CD4-positive, alpha-beta T cell treated with Interleukin-4 for 4 hours (primary cell): ENCODE measurements at regions not wholly inside any gene's neighbourhood (a gene's known extent, or its start where the extent isn't known, plus 50 kb on each side); places are given as distances from the start of the nearest gene placed in this dataset.
"Not testable (repeated sequence)": the region's sequence is repeated elsewhere in the genome, so short reads cannot be mapped to it uniquely, and the experiment has no call there.

Experiments used
- DNase-seq: peaks from one replicate; pipeline ENCODE4 v3.0.0-alpha.2; 2020

DNA sequence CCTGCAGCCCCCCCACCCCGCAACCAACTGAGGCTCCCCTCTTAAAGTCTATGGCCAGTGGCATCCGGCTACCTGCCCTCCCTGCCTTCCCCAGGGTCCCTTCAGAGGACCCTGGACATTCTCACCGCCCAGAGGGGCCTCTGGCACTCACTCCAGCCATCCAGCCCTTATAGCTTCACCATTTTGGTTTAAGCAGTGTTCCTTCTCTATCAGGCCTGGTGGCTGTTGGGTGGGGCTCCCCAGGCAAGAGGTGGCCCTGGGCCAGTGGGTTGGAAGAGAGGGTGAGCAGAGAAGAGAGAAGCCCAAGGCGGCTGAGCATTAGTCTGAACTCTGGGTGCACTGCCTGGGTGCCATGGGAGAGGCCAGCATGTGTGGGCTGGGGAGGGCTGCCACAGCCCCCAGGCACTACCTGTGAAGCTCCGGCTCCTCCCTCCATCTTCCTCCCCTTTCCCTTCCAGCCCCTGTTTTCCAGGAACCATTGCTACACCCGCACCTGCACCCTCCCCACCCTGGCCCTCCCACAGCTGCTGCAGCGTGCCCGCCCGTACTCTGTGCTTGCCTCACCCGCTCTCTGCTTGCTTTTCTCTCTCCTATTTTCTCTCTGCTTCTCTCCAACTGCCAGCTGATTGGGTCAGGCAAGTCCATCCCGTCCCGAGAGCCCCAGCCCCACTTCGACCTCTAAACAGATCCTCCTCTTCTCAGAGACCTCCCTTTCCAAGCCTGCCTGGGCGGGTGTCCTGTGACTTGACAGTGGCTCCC lies 168.2 kb downstream of the TBC1D2B start:
- DNase-seq: no peak

DNA sequence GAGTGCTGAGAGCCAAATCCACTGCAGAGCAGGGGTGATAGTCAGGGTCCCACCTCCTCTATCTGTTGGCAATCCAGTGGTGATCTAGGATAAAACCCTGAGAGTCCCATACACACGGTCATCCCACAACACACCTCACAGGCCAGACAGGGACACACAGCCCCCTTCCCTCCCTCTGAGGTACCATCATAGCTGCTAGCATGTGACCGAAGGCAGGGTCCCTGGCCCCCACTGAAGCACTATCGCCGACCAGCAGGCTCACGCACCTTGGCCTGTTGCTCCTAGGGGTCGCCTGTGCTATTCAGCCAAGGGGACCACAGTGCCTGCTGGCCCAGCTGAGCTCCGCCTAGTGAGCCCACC lies 168.8 kb downstream of the TBC1D2B start:
- not testable (repeated sequence) for DNase-seq

DNA sequence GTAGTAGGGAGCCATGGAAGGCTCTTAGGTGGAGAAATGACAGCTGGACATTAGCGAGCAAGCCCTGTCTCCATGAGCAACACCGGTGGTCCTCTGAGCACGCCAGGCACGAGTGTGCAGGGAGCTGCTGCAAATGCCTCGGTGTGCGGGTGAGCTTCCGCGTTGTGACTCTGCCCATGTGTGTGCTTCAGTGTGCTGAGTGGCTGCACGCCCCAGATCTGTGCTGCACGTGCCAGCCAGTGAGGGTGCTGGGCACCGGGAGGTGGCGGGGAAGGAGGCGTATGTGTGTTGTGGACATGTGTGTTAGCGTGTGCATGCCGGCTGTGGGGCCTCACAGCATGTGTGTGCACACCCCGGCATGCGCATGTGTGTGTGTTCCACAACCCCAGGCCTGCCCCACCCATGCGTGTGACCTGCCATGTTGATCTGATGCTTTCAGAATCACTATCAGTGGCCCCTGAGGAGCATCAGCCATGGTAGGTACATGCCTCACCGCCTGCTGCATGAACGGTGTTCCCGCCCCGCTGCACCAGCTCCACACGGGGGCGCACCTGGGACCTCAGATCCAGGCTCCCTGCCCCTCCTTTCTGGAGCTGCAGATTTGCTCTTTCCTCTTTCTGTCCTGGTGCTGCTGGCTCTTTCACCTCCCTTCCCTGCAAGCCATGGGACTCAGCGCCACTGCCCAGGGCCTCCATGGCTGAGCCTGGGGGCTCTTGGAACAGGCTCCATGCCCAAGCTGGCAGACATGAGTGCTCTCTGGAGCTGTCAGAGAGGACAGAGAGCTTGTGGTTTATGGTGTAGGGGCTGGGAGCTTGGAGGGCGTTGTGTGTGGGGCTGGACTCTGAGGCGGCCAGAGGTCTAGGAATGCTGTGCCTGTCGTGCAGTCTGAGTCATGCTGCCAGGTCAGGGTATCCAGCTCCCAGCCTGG lies 169.4 kb downstream of the TBC1D2B start:
- DNase-seq: peak; percentile 11

DNA sequence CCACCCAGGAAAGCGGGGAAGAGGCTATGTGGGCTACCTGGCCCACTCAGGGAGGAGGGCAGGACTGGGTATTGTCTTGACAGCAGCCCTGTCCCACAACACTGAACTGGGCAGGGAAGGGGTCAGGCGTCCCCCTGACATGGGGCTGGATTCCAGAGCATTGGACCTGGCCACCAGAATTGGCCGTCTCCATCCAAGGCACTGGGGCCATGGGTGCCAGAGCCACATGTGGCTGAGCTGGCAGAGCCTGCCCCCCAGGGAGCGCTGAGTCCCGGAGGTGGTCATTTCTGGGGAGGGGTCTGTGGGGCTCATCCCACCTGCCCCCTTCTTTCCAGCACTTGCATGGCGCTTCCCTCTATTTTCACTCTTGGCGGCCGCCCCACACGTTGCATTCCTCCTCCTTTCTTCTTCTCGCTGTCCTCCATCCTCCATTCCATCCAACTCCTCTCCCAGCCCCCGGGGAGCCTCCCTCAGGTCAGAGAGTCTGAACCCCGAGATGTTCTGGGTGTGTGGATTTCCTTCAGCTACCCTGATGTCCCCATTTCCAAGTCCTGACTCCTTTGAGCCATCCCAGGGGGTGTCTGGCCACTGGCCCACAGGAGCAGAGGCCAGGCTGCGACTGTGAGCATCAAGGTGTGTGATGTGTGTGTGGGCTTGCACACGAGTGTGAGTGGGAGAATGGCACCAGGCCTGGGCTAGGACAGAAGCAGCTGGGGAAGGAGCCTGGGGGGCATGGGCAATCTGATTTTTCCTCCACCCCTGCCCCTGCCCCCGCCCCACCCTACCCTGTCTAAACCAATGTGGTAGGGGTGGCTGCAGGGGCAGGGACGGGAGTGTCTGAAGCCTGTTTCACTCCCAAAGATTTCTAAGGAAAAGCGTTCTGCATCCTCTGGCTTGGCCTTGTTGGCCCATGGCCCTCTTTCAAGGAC lies 171.2 kb downstream of the TBC1D2B start:
- DNase-seq: not testable (repeated sequence)

DNA sequence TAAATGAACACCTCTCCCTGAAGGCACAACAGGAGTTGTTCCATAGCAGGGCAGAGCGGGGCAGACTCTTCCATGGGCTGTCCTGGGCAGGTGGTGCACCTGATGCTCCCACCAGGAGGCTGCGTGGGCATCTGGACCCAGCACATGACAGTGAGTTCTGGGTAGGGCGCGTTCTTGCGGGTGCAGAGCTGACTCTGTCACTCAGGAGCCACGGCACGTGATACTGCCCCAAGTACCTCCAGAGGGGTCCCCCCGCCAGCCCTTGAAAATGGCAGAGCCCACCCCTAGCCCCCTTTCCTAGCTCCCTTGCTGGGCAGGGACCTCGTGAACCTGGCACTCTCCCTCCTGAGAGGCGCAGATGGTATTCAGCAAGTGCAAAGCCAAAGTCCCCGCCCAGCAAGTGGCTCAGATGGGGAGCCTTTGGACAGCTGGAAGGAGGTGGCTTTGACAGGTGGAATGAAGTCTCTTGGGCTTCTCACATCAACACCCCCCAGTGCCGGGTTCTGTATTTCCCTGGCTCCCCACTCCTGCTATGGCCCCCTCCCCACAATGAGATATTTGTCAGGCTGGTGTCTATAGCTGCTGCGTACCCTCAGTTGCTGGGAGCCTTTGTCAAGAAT lies 172.1 kb downstream of the TBC1D2B start:
- DNase-seq: no peak

DNA sequence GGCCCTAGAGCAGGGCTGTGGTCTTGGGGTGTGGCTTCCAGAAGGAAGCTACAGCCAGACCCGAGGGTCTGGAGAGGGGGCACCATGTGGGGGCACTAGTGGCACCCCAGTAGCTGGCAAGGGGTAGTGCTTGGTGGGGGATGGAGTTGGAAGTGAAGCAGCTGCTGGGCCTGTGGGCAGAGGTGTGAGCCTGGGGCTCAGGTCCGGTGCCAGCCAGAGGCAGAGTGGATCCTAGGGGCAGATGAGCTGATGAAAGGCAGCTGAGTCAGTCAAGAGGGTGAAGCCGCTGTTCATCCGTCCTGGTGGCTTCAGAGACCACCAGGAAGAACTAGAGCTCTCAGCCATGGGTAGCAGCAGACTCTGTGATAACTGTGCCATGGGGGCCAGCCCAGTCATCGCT lies 172.6 kb downstream of the TBC1D2B start:
- no peak for DNase-seq

DNA sequence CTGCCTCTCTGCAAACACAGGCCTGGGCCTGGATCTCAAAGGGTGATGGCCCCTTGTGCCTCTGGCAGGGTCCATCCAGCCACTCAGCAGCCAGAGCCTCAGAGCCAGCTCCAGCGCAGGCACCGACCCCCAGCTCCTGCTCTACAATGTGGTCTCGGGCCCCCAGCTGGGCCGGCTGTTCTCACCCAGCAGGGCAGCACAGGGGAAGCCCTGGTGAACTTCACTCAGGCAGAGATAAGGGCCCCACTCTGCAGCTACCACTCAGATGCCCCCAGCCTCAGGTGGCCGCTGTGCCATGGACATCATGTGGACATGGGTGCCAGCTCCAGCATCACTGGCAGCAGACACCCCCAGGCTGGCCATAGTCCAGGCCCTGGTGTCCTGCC lies 173.1 kb downstream of the TBC1D2B start:
- DNase-seq: no peak

DNA sequence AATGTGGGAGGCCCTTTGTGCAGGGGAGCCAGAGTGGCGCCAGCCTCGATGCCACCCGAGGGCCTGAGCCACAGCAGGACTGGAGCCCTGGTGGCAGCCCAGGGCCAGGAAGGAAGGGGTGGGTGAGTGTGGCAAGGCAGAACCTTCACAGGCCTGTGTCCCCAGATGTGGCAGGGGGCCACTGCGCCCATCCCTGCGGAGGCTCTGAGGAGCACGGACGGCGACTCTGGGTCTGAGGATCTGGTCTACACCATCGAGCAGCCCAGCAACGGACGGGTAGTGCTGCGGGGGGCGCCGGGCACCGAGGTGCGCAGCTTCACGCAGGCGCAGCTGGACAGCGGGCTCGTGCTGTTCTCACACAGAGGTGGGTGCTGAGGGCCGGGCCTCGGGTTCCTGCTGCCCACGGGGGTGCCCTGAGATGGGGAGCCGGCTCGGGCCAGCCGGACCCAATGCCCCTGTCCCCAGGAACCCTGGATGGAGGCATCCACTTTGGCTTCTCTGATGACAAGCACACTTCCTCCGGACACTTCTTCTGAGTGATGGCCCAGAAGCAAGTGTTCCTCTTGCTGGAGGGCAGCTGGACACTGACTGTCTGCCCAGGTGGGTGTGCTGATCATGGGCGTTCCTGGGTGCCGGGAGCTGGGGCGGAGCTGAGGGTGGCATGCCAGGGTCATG lies 173.6 kb downstream of the TBC1D2B start:
- not testable (repeated sequence) for DNase-seq

DNA sequence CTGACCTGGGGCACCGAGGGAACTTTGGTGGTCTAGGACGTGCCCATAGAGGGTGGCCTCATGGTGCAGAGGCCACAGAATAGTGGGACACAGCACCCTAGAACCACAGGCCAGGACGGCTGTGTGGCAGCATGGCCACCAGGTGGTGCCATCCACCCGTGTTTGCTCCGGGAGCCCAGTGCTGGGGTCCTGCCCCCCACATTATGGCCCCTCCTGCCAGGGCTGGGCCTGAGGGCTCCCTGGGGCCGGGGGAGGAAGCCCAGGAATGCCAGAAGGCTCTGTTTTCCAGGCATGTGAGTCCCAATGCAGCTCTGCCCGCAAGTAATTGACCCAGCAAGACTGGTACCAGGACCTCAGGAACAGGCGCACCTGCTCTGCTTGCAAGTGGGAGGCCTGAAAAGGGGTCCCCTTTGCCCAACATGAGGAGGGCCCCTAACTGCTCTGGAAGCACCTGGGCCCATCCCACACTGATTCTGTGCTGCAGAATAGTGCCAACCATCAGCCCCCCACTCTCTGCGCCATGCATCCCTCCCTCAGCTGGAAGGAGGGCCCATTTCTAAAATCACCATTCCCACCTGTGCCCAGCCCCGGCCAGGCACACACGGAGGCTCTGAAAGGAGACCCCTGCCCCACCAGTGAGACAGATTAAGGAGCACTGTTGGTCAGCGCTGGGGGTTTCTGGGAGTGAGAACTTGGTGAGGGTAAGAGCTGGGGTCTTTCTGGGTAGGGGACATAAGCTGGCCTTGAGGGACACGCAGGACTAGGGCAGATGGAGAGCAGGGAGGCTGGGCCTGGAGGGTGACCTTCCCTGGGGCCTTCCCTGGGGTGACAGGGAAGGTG lies 174.4 kb downstream of the TBC1D2B start:
- not testable (repeated sequence) for DNase-seq

DNA sequence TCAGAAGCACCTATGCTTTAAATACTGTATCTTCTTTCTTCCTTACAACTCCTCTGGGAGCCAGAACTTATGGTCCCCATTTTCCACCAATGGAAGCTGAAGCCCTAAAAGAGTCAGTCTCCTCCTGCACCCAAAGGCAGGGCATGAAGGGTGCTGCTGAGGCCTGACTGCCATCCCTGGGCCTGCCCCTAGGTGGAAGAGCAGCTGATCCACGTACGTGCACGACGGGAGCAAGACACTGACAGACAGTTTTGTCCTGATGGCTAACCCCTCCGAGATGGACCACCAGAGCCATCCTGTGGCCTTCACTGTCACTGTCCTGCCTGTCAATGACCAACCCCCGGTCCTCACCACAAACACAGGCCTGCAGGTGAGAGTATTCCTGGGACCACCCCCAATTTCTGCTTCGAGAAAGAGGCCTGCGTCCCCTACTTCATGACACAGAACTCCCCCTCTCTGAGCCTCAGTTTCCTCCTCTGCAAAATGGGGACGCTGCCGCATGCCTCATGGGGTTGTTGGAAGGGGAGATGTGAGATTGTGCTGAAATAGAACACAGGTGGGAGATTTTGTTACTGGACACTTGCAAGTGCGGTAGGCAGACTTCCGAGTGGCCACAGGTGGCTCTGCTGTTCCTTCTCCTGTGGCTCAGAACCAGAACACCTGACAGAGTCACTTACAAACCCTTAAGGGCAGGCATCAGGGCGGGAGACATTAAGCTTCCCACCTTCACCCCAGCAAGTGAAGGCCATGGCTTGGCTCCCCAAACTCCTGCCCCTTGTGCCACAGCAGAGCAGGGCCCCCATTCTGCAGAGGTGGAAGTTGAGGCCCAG lies 175.4 kb downstream of the TBC1D2B start:
- no peak for DNase-seq

DNA sequence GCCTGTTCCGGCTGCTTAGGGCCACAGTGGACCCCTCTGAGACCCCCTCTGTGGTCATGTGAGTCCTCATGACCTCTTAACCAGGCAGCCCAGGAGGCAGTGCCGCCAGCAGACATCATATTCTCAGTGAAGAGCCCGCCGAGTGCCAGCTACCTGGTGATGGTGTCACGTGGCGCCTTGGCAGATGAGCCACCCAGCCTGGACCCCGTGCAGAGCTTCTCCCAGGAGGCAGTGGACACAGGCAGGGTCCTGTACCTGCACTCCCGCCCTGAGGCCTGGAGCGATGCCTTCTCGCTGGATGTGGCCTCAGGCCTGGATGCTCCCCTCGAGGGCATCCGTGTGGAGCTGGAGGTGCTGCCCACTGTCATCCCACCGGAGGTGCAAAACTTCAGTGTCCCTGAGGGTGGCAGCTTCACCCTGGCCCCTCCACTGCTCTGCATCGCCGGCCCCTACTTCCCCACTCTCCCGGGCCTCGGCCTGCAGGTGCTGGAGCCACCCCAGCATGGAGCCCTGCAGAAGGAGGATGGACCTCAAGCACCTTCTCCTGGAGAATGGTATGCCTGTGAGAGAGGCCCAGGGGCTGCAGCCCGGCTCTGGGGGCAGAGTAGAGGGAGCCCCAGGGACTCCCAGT lies 176.1 kb downstream of the TBC1D2B start:
- no peak for DNase-seq

DNA sequence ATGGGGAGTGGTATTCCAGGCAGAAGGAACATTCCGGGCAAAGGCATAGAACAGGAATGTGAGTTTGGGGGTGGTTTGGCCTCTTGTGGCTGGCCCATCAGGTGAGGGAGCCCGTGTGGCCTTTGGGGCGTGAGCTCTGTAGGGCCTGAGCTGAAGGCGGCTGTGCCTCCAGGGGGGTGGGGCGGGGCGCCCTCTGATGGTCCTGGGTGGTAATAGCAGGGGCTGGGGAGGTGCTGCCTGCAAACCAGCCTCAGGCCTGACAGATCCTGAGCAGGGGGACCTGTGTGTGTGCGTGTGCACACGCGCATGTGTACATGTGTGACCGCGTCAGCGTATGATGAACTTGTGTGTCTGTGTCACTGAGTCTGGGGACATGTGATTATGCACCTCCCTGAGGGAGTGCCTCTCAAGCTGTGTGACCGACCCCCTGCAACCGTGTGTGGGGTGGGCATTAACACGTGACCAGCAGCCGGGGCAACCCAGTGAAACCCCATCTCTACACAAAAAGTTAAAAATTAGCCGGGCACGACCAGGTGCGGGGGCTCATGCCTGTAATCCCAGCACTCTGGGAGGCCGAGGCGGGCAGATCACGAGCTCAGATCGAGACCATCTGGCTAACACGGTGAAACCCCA lies 177.1 kb downstream of the TBC1D2B start:
- DNase-seq: not testable (repeated sequence)

DNA sequence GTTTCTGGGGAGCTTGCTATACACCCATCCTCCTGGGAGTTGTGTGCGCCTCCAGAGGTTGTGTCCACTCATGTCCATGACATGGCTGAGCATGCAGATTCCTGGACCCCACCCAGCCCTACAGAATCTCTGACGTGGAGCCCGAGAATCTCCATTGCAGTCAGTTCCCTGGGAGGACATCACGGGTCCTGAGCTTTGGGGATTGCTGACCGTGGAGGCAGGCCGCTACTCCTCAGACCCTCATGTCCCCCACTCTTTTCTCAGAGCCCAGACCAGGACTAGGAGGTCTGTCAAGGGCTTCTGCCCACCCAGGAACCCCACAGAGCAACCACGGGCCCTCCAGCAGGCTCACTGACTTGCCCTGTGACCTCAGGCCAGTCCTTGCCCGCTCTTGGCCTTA lies 177.7 kb downstream of the TBC1D2B start:
- not testable (repeated sequence) for DNase-seq

DNA sequence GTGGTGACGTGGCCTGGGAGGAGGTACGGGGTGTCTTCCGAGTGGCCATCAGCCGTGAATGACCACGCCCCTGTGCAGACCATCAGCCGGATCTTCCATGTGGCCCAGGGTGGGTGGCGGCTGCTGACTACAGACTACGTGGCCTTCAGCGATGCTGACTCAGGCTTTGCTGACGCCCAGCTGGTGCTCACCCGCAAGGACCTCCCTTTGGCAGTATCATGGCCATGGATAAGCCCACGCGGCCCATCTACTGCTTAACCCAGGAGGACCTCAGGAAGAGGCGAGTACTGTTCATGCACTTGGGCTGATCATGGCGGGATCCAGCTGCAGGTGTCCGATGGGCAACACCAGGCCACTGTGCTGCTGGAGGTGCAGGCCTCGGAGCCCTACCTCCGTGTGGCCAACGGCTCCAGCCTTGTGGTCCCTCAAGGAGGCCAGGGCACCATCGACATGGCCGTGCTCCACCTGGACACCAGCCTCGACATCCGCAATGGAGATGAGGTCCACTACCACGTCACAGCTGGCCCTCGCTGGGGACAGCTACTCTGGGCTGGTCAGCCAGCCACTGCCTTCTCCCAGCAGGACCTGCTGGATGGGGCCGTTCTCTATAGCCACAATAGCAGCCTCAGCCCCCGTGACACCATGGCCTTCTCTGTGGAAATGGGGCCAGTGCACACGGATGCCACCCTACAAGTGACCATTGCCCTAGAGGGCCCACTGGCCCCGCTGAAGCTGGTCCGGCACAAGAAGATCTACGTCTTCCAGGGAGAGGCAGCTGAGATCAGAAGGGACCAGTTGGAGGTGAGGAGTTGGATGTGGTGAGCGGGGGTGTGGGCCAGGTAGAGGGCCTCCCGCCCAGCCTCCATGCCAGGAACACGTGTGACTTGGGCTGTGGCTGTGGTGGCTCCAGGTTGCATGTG lies 178.4 kb downstream of the TBC1D2B start:
- no peak for DNase-seq

DNA sequence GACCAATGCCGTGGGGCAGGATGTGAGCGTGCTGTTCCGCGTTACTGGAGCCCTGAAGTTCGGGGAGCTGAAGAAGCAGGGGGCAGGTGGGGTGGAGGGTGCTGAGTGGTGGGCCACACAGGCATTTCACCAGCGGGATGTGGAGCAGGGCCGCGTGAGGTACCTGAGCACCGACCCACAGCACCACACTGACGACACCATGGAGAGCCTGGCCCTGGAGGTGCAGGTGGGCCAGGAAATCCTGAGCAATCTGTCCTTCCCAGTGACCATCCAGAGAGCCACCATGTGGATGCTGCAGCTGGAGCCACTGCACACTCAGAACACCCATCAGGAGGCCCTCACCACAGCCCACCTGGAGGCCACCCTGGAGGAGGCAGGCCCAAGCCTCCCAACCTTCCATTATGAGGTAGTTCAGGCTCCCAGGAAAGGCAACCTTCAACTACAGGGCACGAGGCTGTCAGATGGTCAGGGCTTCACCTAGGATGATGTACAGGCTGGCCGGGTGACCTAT lies 179.6 kb downstream of the TBC1D2B start:
- no peak for DNase-seq

DNA sequence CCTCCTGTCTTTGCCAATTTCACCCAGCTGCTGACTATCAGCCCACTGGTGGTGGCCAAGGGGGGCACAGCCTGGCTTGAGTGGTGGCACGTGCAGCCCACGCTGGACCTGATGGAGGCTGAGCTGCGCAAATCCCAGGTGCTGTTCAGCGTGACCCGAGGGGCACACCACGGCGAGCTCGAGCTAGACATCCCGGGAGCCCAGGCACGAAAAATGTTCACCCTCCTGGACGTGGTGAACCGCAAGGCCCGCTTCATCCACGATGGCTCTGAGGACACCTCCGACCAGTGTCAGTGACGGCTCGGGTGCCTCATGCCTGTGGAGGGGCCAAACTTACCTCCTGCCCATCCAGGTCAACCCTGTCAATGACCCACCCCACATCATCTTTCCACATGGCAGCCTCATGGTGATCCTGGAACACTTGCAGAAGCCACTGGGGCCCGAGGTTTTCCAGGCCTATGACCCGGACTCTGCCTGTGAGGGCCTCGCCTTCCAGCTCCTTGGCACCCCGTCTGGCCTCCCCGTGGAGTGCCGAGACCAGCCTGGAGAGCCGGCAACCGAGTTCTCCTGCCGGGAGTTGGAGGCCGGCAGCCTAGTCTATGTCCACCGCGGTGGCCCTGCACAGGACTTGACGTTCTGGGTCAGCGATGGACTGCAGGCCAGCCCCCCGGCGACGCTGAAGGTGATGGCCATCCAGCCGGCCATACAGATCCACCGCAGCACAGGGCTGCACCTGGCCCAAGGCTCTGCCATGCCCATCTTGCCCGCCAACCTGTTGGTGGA lies 180.2 kb downstream of the TBC1D2B start:
- DNase-seq: not testable (repeated sequence)
